GM23338 (cell line): ENCODE measurements at regions not wholly inside any gene's neighbourhood (a gene's known extent, or its start where the extent isn't known, plus 50 kb on each side); places are given as distances from the start of the nearest gene placed in this dataset.
A peak's percentile ranks its signal among the peaks of the same experiment; 100 is the strongest.

Source experiments
- ATAC-seq: fragments of 200-7000 bp; cut with Tn5 transposase; 3 replicates; pipeline ENCODE4 v1.9.1; 2020
- DNase-seq: peaks from one replicate; pipeline ENCODE4 v3.0.0-alpha.2; 2015; ENCODE audit warnings: low spot score
- H2AFZ ChIP-seq: fragments of 200-600 bp; sonication (generic); 2 replicates; pipeline ENCODE4 v1.8.0; 2016; ENCODE audit warnings: antibody characterized with exemption, mild to moderate bottlenecking, moderate library complexity
- H3F3A ChIP-seq: fragments of 200-600 bp; sonication (generic); replicated peaks from 2 replicates; pipeline ENCODE4 v1.8.0; 2017; ENCODE audit warnings: antibody characterized with exemption, mixed run types, low read depth
- H3K27ac ChIP-seq: fragments of 200-600 bp; sonication (generic); 2 replicates; pipeline ENCODE4 v1.6.1; 2016; ENCODE audit warnings: low read depth
- H3K27me3 ChIP-seq: fragments of 200-600 bp; sonication (generic); 2 replicates; pipeline ENCODE4 v1.8.0; 2016; ENCODE audit warnings: mild to moderate bottlenecking, mixed run types, moderate library complexity; ENCODE audit not compliant: insufficient read depth
- H3K36me3 ChIP-seq: fragments of 200-600 bp; sonication (generic); 2 replicates; pipeline ENCODE4 v1.8.0; 2016; ENCODE audit warnings: mild to moderate bottlenecking; ENCODE audit not compliant: insufficient read depth
- H3K4me1 ChIP-seq: fragments of 200-600 bp; sonication (generic); 2 replicates; pipeline ENCODE4 v1.8.0; 2016; ENCODE audit warnings: mild to moderate bottlenecking, moderate library complexity; ENCODE audit not compliant: insufficient read depth
- H3K4me2 ChIP-seq: fragments of 200-600 bp; sonication (generic); 2 replicates; pipeline ENCODE4 v1.7.1; 2017; ENCODE audit warnings: mixed run types
- H3K4me3 ChIP-seq: fragments of 200-600 bp; sonication (generic); 2 replicates; pipeline ENCODE4 v1.6.1; 2016; ENCODE audit warnings: mixed run types
- H3K79me2 ChIP-seq: fragments of 200-600 bp; sonication (generic); replicated peaks from 2 replicates; pipeline ENCODE4 v1.8.0; 2017; ENCODE audit warnings: mild to moderate bottlenecking; ENCODE audit not compliant: insufficient read depth
- H3K9me2 ChIP-seq: fragments of 200-600 bp; sonication (generic); 2 replicates; pipeline ENCODE4 v1.8.0; 2017; ENCODE audit not compliant: insufficient read depth
- H4K20me1 ChIP-seq: fragments of 200-600 bp; sonication (generic); replicated peaks from 2 replicates; pipeline ENCODE4 v1.8.0; 2017; ENCODE audit warnings: mild to moderate bottlenecking; ENCODE audit not compliant: insufficient read depth
- H3K27ac Mint-ChIP-seq: 2 replicates; pipeline ENCODE4 v1.8.0; 2020; ENCODE audit warnings: inconsistent platforms, mild to moderate bottlenecking, moderate library complexity, mixed read lengths
- H3K27me3 Mint-ChIP-seq: 3 replicates; pipeline ENCODE4 v1.8.0; 2022; ENCODE audit warnings: low read depth, mild to moderate bottlenecking, moderate library complexity, mixed read lengths, inconsistent platforms; ENCODE audit not compliant: insufficient read depth, poor library complexity
- H3K36me3 Mint-ChIP-seq: 3 replicates; pipeline ENCODE4 v1.8.0; 2021; ENCODE audit warnings: low read depth, mild to moderate bottlenecking, inconsistent platforms, moderate library complexity, mixed read lengths
- H3K4me1 Mint-ChIP-seq: 3 replicates; pipeline ENCODE4 v1.8.0; 2020; ENCODE audit warnings: mild to moderate bottlenecking, inconsistent platforms, mixed read lengths
- H3K4me3 Mint-ChIP-seq: 3 replicates; pipeline ENCODE4 v1.8.0; 2021; ENCODE audit warnings: moderate library complexity, mild to moderate bottlenecking, inconsistent platforms, mixed read lengths
- H3K9me3 Mint-ChIP-seq: 3 replicates; pipeline ENCODE4 v1.8.0; 2020; ENCODE audit warnings: moderate library complexity, mild to moderate bottlenecking, inconsistent platforms, mixed read lengths
- JUNB ChIP-seq: IDR thresholded peaks from one replicate; pipeline ENCODE4 v1.6.1; 2016; ENCODE audit warnings: antibody characterized with exemption; ENCODE audit not compliant: unreplicated experiment
- POLR2AphosphoS5 ChIP-seq: IDR thresholded peaks from 2 replicates; pipeline ENCODE4 v1.6.1; 2016; ENCODE audit warnings: antibody characterized with exemption, low read depth
- REST ChIP-seq: IDR thresholded peaks from one replicate; pipeline ENCODE4 v1.6.1; 2018; ENCODE audit warnings: antibody characterized with exemption; ENCODE audit not compliant: unreplicated experiment
- STAT1 ChIP-seq: IDR thresholded peaks from one replicate; pipeline ENCODE4 v1.6.1; 2016; ENCODE audit warnings: antibody characterized with exemption; ENCODE audit not compliant: unreplicated experiment
- ZNF462 ChIP-seq: fragments of 250-450 bp; sonication (Bioruptor Pico); IDR thresholded peaks from 2 replicates; pipeline ENCODE4 v1.5.0; 2020; ENCODE audit warnings: mild to moderate bottlenecking, moderate library complexity

GRCh38 chr18:22838221-22838620 is 94.9 kb upstream of the RBBP8 start:
- H3K9me3 Mint-ChIP-seq, result no peaks in the 10 kb centered on the region
- DNase-seq (no peak), ATAC-seq (no peak)
- no peak overlapping the region for H3K27ac Mint-ChIP-seq
- H3K4me1 Mint-ChIP-seq, result no peaks in the 10 kb centered on the region; the same call in 2 of the 3 replicates
- no peak overlapping the region for H3K27ac ChIP-seq
- H3K4me3 Mint-ChIP-seq, result no peak overlapping the region
- no peaks in the 10 kb centered on the region for H3K9me2 ChIP-seq
- H3F3A ChIP-seq, result no peaks in the 10 kb centered on the region
- H3K4me2 ChIP-seq, result no peak overlapping the region
- H3K4me1 ChIP-seq, result 0 out of 2 replicates have a peak, but pooled peaks cover 7% of the 10 kb centered on the region
- no peaks in the 10 kb centered on the region for H3K79me2 ChIP-seq
- no peaks in the 10 kb centered on the region for H3K27me3 Mint-ChIP-seq
- no peaks in the 10 kb centered on the region for H4K20me1 ChIP-seq
- no peak for TF ChIP-seq STAT1
- no peaks in the 10 kb centered on the region for H3K36me3 Mint-ChIP-seq
- no peaks in the 10 kb centered on the region for H3K27me3 ChIP-seq
- H3K4me3 ChIP-seq, result no peak overlapping the region
- H3K36me3 ChIP-seq, result no peaks in the 10 kb centered on the region
- H2AFZ ChIP-seq, result no peak overlapping the region

- no peaks in the 10 kb centered on the region for H3K9me3 Mint-ChIP-seq
- 0 out of 2 replicates have a peak overlapping the region, but pooled peaks have one; percentile 8 for H2AFZ ChIP-seq
- H3K27me3 Mint-ChIP-seq, result no peaks in the 10 kb centered on the region
- no peak overlapping the region for H3K4me2 ChIP-seq
- H4K20me1 ChIP-seq, result no peaks in the 10 kb centered on the region
- H3K9me2 ChIP-seq, result no peaks in the 10 kb centered on the region
- no peaks in the 10 kb centered on the region for H3K36me3 Mint-ChIP-seq
- peak; percentile 46 for ATAC-seq
- no peaks in the 10 kb centered on the region for H3K36me3 ChIP-seq
- H3K4me1 ChIP-seq, result 0 out of 2 replicates have a peak, but pooled peaks cover 7% of the 10 kb centered on the region
- no peak for DNase-seq
- no peak overlapping the region for H3K4me3 ChIP-seq
- no peak overlapping the region for H3K27ac ChIP-seq
- H3K4me1 Mint-ChIP-seq, result no peaks in the 10 kb centered on the region; the same call in 2 of the 3 replicates
- H3K79me2 ChIP-seq, result no peaks in the 10 kb centered on the region
- no peak overlapping the region for H3K4me3 Mint-ChIP-seq
- TF ChIP-seq JUNB, result no peak
- TF ChIP-seq POLR2AphosphoS5, result no peak
- TF ChIP-seq REST, result no peak
- TF ChIP-seq ZNF462 (CRISPR knock-in tag), result no peak
- no peaks in the 10 kb centered on the region for H3K27me3 ChIP-seq
- no peak overlapping the region for H3K27ac Mint-ChIP-seq
- no peaks in the 10 kb centered on the region for H3F3A ChIP-seq
These were observed 94.4 kb upstream of the RBBP8 start for GRCh38 chr18:22838639-22839277.
